ENCODE measurements at regions not wholly inside any gene's neighbourhood (a gene's known extent, or its start where the extent isn't known, plus 50 kb on each side); places are given as distances from the start of the nearest gene placed in this dataset.

- peak overlapping the region in 1 of 2 donors; percentile 16 for H3K27ac ChIP-seq
- DNase-seq (ENCODE audit: low spot score), result no peak
- TF ChIP-seq CTCF (IDR thresholded peaks at IDR 0.05), result no peak
- H3K4me3 ChIP-seq, result no peak overlapping the region
Measured at GRCh38 chr4:38233727-38234480, 273.7 kb downstream of the PTTG2 start.

- no peak for TF ChIP-seq CTCF (IDR thresholded peaks at IDR 0.05)
- no peak overlapping the region for H3K27ac ChIP-seq
- no peak for DNase-seq (ENCODE audit: low spot score)
- H3K4me3 ChIP-seq, result no peak overlapping the region
Measured at GRCh38 chr4:38235354-38235753, 275.2 kb downstream of the PTTG2 start.

GRCh38 chr4:38236003-38236402 is 275.8 kb downstream of the PTTG2 start:
- no peak for TF ChIP-seq CTCF (IDR thresholded peaks at IDR 0.05)
- Histone ChIP-seq H3K27ac (no peak overlapping the region), H3K4me3 (no peak overlapping the region)
- no peak for DNase-seq (ENCODE audit: low spot score)

- TF ChIP-seq CTCF (IDR thresholded peaks at IDR 0.05), result no peak
- no peak for DNase-seq (ENCODE audit: low spot score)
- Histone ChIP-seq H3K27ac (no peak overlapping the region), H3K4me3 (no peak overlapping the region)
Measured at GRCh38 chr4:38236503-38236902, 276.3 kb downstream of the PTTG2 start.

- Histone ChIP-seq H3K27ac (no peak overlapping the region), H3K4me3 (no peak overlapping the region)
- TF ChIP-seq CTCF (IDR thresholded peaks at IDR 0.05), result no peak
- DNase-seq (ENCODE audit: low spot score), result no peak
Measured at GRCh38 chr4:38237139-38237538, 276.9 kb downstream of the PTTG2 start.

GRCh38 chr4:38241541-38241940 is 281.3 kb downstream of the PTTG2 start:
- Histone ChIP-seq H3K4me3 (no peak overlapping the region), H3K27ac (no peak overlapping the region)
- TF ChIP-seq CTCF (IDR thresholded peaks at IDR 0.05), result no peak
- no peak for DNase-seq (ENCODE audit: low spot score)

GRCh38 chr4:38242101-38242500 is 281.9 kb downstream of the PTTG2 start:
- TF ChIP-seq CTCF (IDR thresholded peaks at IDR 0.05), result no peak
- no peak overlapping the region for H3K27ac ChIP-seq
- DNase-seq (ENCODE audit: low spot score), result no peak
- H3K4me3 ChIP-seq, result no peak overlapping the region

All from coronary artery (tissue), 2 donors.